ENCODE measurements at regions not wholly inside any gene's neighbourhood (a gene's known extent, or its start where the extent isn't known, plus 50 kb on each side); places are given as distances from the start of the nearest gene placed in this dataset.

DNA sequence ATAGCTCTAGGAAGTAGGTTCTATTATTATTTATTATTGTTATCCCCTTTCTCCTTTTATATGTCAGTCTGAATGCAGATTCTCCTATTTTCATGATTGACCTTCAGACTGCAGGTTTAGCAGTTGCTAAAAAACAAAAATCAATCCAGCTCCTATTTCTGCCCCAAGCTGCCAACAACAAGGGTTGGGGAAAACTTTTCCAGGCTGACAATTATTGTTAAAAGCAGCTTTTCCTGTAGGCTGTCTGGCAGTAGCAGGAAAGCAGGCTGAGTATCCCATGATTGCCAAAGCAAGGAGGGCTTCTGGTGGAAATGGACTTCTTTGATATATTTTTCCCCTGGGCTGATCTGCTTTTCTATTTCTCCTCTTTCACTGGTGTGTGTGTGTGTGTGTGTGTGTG lies 78.0 kb upstream of the CTLA4 start:
- DNase-seq = no peak

DNA sequence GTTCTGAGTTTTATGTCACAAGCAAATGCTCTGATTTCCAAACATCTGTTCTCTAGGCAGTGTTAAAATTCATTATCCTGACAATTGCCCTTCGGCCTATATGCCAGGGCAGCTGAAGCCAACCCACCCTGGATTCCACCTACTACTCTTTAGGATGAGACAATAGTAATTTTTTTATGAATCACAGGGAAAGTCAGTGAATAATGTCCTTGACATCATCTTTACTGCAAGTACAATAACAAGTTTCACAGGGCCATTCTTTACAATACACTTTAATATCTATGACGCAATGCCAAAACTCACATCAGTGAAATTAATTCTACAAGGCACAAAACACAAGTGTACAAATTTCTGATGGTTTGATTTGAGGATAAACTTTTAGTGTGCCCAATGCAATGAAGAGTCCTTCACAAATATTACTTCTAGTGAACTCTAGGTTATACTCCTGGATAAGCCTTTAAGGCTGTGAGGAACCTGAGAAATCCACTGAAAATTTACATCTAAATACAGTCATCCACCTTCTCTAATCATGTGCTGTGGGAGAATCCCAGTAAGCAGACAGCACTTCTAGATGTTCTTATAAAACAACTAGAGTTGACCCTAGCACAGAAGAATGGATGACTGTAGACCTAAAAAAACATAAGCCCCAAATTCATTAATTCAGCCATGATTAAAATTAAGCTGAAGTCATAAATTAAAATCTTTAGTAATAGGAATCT lies 77.3 kb upstream of the CTLA4 start:
- no peak for DNase-seq

GRCh38 chr2:203796248-203797010 lies 71.1 kb upstream of the CTLA4 start:
- DNase-seq = no peak

GRCh38 chr2:203797276-203797675 lies 70.3 kb upstream of the CTLA4 start:
- DNase-seq = no peak

GRCh38 chr2:203797712-203798111 lies 69.9 kb upstream of the CTLA4 start:
- no peak for DNase-seq

- DNase-seq = no peak
Observed at GRCh38 chr2:203798296-203799087, 69.1 kb upstream of the CTLA4 start.

GRCh38 chr2:203799908-203800307 lies 67.7 kb upstream of the CTLA4 start:
- peak; percentile 16 for DNase-seq

GRCh38 chr2:203800783-203801182 lies 66.8 kb upstream of the CTLA4 start:
- DNase-seq = no peak

DNA sequence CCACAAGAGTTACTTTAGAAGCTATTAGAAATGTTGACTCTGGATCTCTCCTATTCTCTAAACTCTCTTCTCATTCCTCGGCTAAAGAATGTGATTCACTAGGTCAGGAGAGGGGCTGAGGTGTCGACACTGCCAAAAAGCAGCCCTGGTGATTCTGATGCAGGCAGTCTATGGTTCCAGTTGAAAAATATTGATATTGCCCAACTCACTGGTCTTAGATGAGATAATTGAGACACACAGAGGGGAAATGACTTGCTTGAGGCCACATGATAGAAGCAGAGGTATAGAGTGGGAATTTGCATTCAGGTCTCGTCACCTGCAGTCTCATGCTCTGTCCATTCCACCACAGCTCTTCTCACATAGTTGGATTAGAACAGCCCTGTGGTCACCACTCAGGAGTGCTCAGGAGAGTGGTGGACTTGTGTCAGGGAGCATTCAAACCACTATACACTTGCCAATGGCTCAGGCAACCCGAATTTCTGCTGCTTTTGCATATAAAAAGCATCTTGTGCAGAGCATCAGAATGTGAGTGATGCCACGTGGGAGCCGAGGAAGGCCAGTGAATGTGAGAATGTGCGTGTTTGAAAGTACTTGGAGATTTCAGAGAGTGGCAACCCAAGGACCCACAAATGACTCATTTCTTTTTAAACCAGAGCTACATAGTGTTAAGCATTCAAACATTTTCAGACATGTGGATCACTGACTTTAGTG lies 65.1 kb upstream of the CTLA4 start:
- DNase-seq = peak; percentile 28

DNA sequence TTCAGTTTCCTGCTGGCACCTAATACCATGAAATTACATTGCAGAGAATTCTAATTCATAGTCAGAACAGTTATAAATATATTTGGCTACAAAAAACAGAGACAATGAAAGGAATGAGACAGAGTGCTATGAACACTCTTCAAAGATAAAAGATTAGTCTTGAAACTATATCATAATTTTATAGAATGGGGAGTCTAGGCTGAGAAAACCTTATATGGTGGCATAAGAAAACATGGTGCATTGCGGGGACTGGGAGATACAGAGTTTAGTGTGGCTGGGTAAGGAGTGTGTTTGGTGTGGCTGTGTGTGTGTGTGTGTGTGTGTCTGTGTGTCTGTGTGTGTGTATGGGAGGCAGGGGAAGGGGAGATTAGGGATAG lies 64.5 kb upstream of the CTLA4 start:
- no peak for DNase-seq

- peak; percentile 21 for DNase-seq
Observed at GRCh38 chr2:203804070-203804469, 63.5 kb upstream of the CTLA4 start.

DNA sequence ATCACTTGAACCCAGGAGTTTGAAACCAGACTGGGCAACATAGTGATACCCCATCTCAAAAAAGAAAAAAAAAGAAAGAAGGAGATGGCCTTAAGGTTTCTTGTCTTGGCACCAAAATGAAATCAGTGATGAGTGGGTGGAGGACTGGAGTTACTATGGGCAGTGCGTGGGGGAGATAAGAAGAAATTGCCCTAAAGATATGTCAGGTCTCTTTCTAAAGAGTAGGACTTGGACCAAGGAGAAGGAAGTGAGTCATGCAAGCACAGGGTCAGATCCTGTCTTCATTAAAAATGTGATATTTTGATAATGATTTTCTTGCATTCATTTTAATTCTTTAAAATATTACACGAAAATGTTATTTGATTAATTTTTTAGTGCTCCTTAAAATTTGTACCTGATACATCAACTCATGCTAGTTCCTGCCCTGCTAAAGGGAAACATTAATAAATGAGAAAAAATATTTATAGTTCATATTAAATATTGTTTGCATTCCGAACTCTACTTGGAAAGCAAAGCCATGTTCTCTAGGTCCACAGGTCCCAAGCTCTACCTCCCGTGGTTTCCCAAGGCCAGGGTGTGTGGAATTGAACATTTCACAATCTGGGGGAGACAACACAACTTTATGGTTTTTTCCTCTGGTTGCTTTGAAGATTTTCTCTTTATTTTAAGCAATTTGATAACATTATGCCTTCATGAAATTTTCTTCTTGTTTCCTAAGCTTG lies 62.6 kb upstream of the CTLA4 start:
- no peak for DNase-seq

GRCh38 chr2:203805486-203805838 lies 62.1 kb upstream of the CTLA4 start:
- no peak for DNase-seq

GRCh38 chr2:203806761-203807160 lies 60.8 kb upstream of the CTLA4 start:
- DNase-seq = no peak

GRCh38 chr2:203808046-203808750 lies 59.4 kb upstream of the CTLA4 start:
- no peak for DNase-seq

GRCh38 chr2:203809084-203809521 lies 58.5 kb upstream of the CTLA4 start:
- no peak for DNase-seq

DNA sequence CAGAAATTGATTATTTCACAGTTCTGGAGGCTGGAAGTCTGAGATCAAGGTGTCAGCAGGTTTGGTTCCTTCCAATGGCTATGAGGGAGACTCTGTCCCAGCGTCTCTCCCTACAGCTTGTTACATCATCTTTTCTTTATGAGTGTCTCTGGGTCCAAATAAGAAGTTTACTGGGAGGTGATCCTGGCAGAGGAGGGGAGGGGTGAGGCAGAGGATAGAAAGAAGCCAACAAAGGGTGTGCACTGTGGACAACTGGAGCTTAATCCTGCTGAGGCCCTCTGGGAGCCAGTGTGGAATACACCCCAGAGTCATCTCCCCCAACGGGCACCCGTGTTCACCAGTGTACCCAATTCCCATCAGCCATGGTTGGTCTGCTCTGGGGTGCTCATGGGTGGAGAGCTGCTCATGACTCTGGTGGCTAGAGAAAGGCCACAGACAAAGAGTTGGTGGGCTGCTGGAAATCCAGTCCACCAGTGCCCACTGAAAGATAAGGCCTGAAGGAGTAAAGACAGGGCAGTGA lies 57.5 kb upstream of the CTLA4 start:
- no peak for DNase-seq

GRCh38 chr2:203811491-203812221 lies 55.9 kb upstream of the CTLA4 start:
- peak; percentile 73 for DNase-seq

- DNase-seq = no peak
Observed at GRCh38 chr2:203812294-203813221, 55.0 kb upstream of the CTLA4 start.

DNA sequence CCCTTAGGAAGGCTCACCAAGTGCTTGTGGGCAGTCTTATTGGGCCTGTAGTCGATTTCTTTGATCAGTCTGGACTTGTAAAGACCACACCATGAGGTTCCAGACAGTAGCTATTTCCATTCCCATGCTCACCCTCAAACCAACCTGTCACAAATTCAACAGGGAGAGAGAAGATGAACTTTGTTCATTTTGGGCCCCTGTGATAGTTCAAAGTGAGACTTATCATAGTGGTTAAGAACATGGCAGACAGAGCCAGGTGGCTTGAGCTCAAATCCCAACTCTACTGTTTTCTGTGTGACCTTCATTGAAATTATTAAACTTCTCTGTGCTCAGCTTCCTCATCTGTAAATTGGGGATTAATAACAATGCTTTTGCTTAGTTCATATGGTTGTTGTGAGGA lies 53.9 kb upstream of the CTLA4 start:
- DNase-seq = no peak

Measured in stimulated activated naive CD4-positive, alpha-beta T cell treated with Interleukin-2 at 50 U/mL for 16 hours (primary cell).